Duodenal mucosa (tissue), 2 donors: ENCODE measurements at regions not wholly inside any gene's neighbourhood (a gene's known extent, or its start where the extent isn't known, plus 50 kb on each side); places are given as distances from the start of the nearest gene placed in this dataset.

Source experiments
- H3K27ac ChIP-seq: one replicate; pipeline ENCODE4 v1.7.0; 2013; ENCODE audit warnings: low read depth, low read length
- H3K27me3 ChIP-seq, 2 donors: one replicate each; pipeline ENCODE4 v1.7.0; 2013; ENCODE audit warnings: low read length in 2 of 2, control low read depth in 1 of 2; ENCODE audit not compliant: insufficient read depth in 2 of 2, control insufficient read depth in 1 of 2
- H3K36me3 ChIP-seq, 2 donors: one replicate each; pipeline ENCODE4 v1.7.0; 2013; ENCODE audit warnings: low read length in 2 of 2, control low read depth in 1 of 2; ENCODE audit not compliant: insufficient read depth in 2 of 2, control insufficient read depth in 1 of 2
- H3K4me1 ChIP-seq, 2 donors: one replicate each; pipeline ENCODE4 v1.7.0; 2013; ENCODE audit warnings: low read length in 2 of 2, control low read depth in 1 of 2; ENCODE audit not compliant: insufficient read depth in 2 of 2, control insufficient read depth in 1 of 2
- H3K4me3 ChIP-seq, 2 donors: one replicate each; pipeline ENCODE4 v1.7.0; 2013; ENCODE audit warnings: low read length in 2 of 2, low read depth in 1 of 2
- H3K9ac ChIP-seq, 2 donors: one replicate each; pipeline ENCODE4 v1.7.0; 2013; ENCODE audit warnings: low read length in 2 of 2, low read depth in 1 of 2
- H3K9me3 ChIP-seq, 2 donors: one replicate each; pipeline ENCODE4 v1.7.0; 2013; ENCODE audit warnings: low read length in 2 of 2, control low read depth in 1 of 2; ENCODE audit not compliant: control insufficient read depth in 1 of 2

DNA sequence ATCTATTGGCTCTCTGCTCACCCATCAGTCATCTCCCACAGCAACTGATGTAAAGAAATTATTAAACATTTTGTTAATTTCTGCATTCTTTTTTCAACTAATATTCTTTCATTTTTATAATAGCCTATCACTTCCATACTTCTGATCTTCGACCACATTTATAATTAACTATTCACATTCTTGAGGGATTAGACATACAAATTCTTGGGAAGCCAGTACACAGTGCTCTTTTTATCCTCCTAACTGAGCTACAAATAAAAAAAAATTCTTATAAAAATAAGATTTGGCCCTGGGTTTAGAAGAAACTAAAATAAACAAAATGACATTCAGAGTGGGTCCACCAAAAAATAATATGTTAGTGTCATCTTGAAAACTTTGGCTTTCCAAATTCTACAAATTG lies 103.7 kb upstream of the ITGA1 start:
- no peak overlapping the region for H3K4me3 ChIP-seq
- H3K27me3 ChIP-seq, result no peaks in the 10 kb centered on the region
- H3K27ac ChIP-seq, result no peak overlapping the region
- H3K4me1 ChIP-seq, result no peaks in the 10 kb centered on the region
- H3K9me3 ChIP-seq, result no peaks in the 10 kb centered on the region
- no peak overlapping the region for H3K9ac ChIP-seq
- H3K36me3 ChIP-seq, result no peaks in the 10 kb centered on the region

DNA sequence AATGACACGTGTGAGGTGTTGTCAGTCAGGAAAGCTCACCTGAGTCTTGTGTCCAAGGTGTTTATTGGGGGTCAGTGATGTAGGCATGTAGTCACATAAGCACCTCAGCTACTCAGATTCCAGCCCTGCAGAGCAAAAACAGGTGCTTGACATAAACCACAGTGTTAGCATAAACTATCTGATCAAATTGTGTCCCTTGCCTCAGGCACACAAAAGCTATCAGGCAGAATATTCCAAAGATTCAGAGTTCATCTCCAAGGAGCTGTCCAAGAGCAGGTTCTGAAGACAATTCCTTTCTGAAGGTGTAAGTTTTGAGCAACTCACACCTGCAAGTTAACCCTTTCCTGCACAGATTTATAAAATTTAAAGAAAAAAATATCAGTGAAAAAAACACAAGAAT lies 102.2 kb upstream of the ITGA1 start:
- Histone ChIP-seq H3K27ac (no peak overlapping the region), H3K9ac (no peak overlapping the region), H3K4me3 (no peak overlapping the region), H3K9me3 (no peaks in the 10 kb centered on the region), H3K4me1 (no peaks in the 10 kb centered on the region), H3K27me3 (no peaks in the 10 kb centered on the region), H3K36me3 (no peaks in the 10 kb centered on the region)

DNA sequence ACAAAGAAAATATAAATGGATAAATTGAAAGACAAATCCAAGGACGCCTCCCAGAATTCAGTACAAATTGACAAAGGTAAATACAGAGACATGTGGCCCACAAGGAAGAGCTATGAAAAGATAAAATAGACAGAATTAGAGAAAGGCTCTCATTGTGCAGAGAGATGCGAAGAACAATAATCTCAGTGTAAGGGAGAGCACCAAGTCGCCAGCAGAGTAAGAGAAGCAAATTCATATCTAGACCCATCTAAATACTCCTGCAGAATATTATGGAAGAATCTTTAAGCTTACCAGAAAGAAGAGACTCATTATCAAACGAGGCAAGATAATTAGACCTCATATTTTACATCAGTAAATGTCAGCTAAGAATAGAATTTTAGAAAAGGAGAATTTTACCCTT lies 101.7 kb upstream of the ITGA1 start:
- no peak overlapping the region for H3K4me3 ChIP-seq
- no peak overlapping the region for H3K9ac ChIP-seq
- no peaks in the 10 kb centered on the region for H3K36me3 ChIP-seq
- H3K27ac ChIP-seq, result no peak overlapping the region
- no peaks in the 10 kb centered on the region for H3K9me3 ChIP-seq
- H3K4me1 ChIP-seq, result no peaks in the 10 kb centered on the region
- no peaks in the 10 kb centered on the region for H3K27me3 ChIP-seq

DNA sequence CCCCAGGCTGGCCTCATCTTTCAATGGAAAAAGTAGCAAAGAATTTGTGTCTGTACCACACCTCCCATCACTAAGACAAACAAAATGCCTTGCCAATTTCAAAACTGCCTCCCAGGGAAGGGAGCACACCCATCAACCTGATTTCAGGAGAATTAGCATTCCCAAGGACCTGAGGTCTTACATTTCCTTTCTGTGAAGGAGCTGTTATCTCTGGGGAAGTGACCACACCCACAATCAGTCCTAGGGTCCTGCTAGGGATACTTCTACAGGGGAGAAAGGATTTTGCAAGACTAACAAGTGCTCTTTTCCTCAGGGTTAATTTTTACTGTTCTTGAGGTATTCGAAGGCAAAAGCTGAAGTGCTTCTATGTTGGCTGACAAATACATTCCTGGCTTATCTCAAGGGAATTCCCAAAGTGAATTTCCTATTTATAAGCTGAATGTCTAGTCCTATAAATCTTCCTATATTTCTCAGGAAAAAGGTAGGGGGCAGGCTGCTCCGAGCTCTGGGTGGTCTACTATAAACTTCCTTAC lies 97.4 kb upstream of the ITGA1 start:
- Histone ChIP-seq H3K9ac (no peak overlapping the region), H3K9me3 (no peaks in the 10 kb centered on the region), H3K4me1 (no peaks in the 10 kb centered on the region), H3K27ac (no peak overlapping the region), H3K36me3 (no peaks in the 10 kb centered on the region), H3K27me3 (no peaks in the 10 kb centered on the region), H3K4me3 (no peak overlapping the region)

DNA sequence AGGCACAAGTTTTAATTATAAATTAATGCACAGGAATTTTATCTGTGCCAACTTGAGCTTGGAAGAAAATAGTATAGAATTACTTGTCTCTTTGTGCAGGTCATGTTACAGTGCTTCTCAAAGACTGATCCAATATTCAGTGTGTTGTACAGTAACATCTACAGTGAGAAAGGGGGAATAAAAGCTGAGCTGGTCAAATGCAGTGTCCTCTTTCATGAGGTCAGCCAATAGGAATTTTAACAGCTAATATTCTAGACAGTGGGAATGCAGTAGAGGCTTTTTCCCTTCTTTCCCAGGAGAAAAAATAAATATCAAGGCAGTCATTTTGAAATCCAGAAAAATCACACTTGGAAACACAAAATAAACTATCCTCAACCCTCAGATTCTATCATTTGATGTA lies 95.7 kb upstream of the ITGA1 start:
- no peak overlapping the region for H3K4me3 ChIP-seq
- no peaks in the 10 kb centered on the region for H3K4me1 ChIP-seq
- no peaks in the 10 kb centered on the region for H3K36me3 ChIP-seq
- no peaks in the 10 kb centered on the region for H3K27me3 ChIP-seq
- no peak overlapping the region for H3K27ac ChIP-seq
- H3K9ac ChIP-seq, result no peak overlapping the region
- H3K9me3 ChIP-seq, result no peaks in the 10 kb centered on the region

DNA sequence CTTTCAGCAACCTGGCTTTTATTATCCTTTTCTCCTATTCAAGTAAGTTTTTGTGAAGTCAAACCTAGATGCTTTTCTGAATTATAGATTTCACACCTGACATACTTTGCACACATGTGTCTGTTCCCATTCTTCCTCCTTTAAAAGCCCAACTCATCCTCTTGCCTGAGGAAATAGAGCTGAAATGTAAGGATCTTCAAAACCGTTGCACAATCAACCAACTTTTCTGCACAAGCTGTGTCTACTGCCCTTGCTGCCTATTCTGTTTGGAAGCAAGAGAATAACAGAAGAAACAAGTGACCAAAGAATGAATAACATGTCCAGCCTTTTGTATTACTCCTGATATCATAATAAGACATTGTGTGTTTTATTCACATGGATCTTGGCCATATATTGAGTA lies 95.1 kb upstream of the ITGA1 start:
- H3K4me1 ChIP-seq, result no peaks in the 10 kb centered on the region
- no peak overlapping the region for H3K9ac ChIP-seq
- H3K27ac ChIP-seq, result no peak overlapping the region
- no peak overlapping the region for H3K4me3 ChIP-seq
- no peaks in the 10 kb centered on the region for H3K9me3 ChIP-seq
- no peaks in the 10 kb centered on the region for H3K27me3 ChIP-seq
- no peaks in the 10 kb centered on the region for H3K36me3 ChIP-seq

DNA sequence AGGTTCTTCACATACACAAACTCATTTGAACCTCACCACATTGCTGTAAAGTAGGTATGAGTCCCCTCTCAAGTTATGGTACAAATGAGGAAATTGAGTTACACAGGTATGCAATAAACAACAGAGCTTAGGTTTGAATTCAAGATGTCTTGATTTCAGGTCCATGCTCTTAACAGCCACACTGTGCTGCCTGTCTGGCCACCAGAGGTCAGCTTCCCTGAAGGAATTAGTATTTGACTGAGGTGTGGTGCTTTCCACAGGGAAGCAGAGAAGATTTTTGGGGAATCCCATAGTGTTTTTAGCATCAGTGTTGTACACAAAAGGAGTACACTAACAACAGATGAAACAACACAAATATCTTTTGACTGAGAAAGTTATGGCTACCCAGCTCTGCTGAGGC lies 94.4 kb upstream of the ITGA1 start:
- no peak overlapping the region for H3K9ac ChIP-seq
- no peaks in the 10 kb centered on the region for H3K9me3 ChIP-seq
- H3K4me1 ChIP-seq, result no peaks in the 10 kb centered on the region
- H3K27ac ChIP-seq, result no peak overlapping the region
- no peak overlapping the region for H3K4me3 ChIP-seq
- no peaks in the 10 kb centered on the region for H3K27me3 ChIP-seq
- no peaks in the 10 kb centered on the region for H3K36me3 ChIP-seq

DNA sequence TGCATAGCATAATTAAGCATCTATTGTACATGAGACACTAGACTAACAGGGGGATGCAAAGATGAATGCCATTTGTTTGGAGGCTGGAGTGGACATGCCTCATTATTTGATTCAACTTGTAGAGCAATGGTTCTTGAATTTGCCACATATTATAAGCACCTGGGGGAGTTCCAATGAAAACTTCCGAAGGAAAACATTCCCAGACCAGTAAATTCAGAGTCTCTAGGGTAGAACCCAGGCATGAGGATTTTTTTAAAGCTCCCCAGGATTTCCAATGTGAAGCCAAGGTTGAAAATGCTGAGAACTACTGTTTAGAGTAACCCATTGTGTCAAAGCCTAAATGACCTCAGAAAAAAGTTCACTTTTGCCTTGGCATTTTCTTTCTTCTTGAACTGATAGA lies 93.9 kb upstream of the ITGA1 start:
- H3K9ac ChIP-seq, result no peak overlapping the region
- H3K4me1 ChIP-seq, result no peaks in the 10 kb centered on the region
- no peaks in the 10 kb centered on the region for H3K9me3 ChIP-seq
- no peak overlapping the region for H3K27ac ChIP-seq
- H3K27me3 ChIP-seq, result no peaks in the 10 kb centered on the region
- H3K36me3 ChIP-seq, result no peaks in the 10 kb centered on the region
- no peak overlapping the region for H3K4me3 ChIP-seq

DNA sequence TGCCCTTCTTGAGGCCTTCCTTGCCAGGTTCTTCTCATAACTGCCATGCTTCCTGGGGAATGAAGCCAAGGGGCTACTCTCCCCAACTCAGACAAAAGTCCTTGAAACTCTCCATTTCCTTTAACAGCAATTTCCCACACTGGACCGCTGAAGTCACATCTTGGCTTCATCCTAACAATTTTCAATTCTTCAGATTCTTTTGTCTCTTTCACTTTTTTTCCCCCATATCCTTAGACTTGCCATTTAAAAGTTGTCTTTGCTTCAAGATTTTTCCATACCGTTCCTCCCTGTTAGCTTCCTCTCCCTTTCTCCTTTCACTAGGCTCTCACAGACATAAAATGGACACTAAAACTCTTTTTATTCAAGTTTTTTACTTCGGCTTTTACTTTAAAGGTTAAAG lies 93.1 kb upstream of the ITGA1 start:
- Histone ChIP-seq H3K27me3 (no peaks in the 10 kb centered on the region), H3K4me1 (no peaks in the 10 kb centered on the region), H3K36me3 (no peaks in the 10 kb centered on the region), H3K4me3 (no peak overlapping the region), H3K9me3 (no peaks in the 10 kb centered on the region), H3K9ac (no peak overlapping the region), H3K27ac (no peak overlapping the region)

DNA sequence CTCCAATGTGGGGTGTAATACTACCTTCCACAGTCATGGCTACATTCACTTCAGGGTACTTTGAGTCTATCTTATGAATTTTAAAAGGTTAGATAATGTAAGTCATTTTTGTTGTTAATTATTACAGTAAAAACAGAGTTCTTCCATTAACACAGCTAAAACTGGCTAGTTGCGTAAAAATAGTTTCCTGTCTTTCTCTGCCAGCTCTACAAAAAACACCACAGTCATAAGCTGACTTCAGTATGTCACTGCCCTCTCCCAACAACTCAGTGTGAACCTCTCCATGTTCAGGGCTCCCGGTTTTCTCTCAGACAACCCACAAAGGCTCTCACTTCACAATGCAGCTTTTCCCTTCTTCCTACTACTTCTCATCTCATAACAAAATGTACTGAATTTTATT lies 84.8 kb upstream of the ITGA1 start:
- H3K4me1 ChIP-seq, result no peaks in the 10 kb centered on the region
- H3K36me3 ChIP-seq, result no peaks in the 10 kb centered on the region
- no peak overlapping the region for H3K9ac ChIP-seq
- no peak overlapping the region for H3K4me3 ChIP-seq
- no peak overlapping the region for H3K27ac ChIP-seq
- no peaks in the 10 kb centered on the region for H3K27me3 ChIP-seq
- no peaks in the 10 kb centered on the region for H3K9me3 ChIP-seq

DNA sequence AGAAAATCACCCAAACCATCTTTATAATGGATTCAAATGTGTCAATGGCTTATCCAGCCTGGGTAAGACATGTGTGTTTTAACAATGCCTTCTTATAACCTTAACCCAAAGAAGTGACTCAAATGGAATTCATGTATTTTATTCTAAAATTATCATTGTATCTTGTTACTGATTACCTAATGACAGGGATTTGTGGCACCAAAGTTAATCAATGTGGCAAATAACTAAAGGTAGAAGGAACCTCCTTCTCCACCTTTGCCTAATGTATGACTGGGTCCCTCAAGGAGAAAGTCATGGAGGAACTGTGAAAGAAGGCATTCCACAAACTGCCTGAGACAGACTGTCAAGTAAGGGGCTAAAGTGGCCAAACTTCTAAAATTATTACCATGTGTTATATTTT lies 84.4 kb upstream of the ITGA1 start:
- H3K4me1 ChIP-seq, result peaks cover 0 to 3% of the 10 kb centered on the region in 2 donors
- H3K9me3 ChIP-seq, result no peaks in the 10 kb centered on the region
- H3K4me3 ChIP-seq, result no peak overlapping the region
- H3K27me3 ChIP-seq, result no peaks in the 10 kb centered on the region
- H3K9ac ChIP-seq, result no peak overlapping the region
- no peaks in the 10 kb centered on the region for H3K36me3 ChIP-seq
- H3K27ac ChIP-seq, result no peak overlapping the region
